ENCODE measurements at regions not wholly inside any gene's neighbourhood (a gene's known extent, or its start where the extent isn't known, plus 50 kb on each side); places are given as distances from the start of the nearest gene placed in this dataset.
"Not testable (repeated sequence)": the region's sequence is repeated elsewhere in the genome, so short reads cannot be mapped to it uniquely, and the experiment has no call there.

- no peaks in the 10 kb centered on the region for H3K9me3 ChIP-seq (ENCODE audit: control insufficient read depth in 1 of 2, low read length in 2 of 2)
- H3K4me1 ChIP-seq (ENCODE audit: control insufficient read depth in 1 of 2, insufficient read depth in 2 of 2, low read length in 2 of 2): peaks cover 0 to 13% of the 10 kb centered on the region in 2 donors
- H3K36me3 ChIP-seq (ENCODE audit: control insufficient read depth in 1 of 2, insufficient read depth in 2 of 2, low read length in 2 of 2): no peaks in the 10 kb centered on the region
- H3K27ac ChIP-seq (ENCODE audit: low read length): no peak overlapping the region
- H3K27me3 ChIP-seq (ENCODE audit: low read depth, low read length): no peaks in the 10 kb centered on the region
- H3K4me3 ChIP-seq (ENCODE audit: low read depth in 1 of 2, low read length in 2 of 2): no peak overlapping the region
Measured at GRCh38 chr6:139964737-139965136, 590.3 kb upstream of the CITED2 start.

GRCh38 chr6:139962654-139963347, 588.4 kb upstream of the CITED2 start:
- peaks cover 0 to 13% of the 10 kb centered on the region in 2 donors for H3K4me1 ChIP-seq (ENCODE audit: control insufficient read depth in 1 of 2, insufficient read depth in 2 of 2, low read length in 2 of 2)
- H3K9me3 ChIP-seq (ENCODE audit: control insufficient read depth in 1 of 2, low read length in 2 of 2): no peaks in the 10 kb centered on the region
- H3K27ac ChIP-seq (ENCODE audit: low read length): no peak overlapping the region

GRCh38 chr6:139961190-139961589, 586.7 kb upstream of the CITED2 start:
- H3K27me3 ChIP-seq (ENCODE audit: low read depth, low read length): no peaks in the 10 kb centered on the region
- no peak overlapping the region for H3K4me3 ChIP-seq (ENCODE audit: low read depth in 1 of 2, low read length in 2 of 2)
- no peaks in the 10 kb centered on the region for H3K36me3 ChIP-seq (ENCODE audit: control insufficient read depth in 1 of 2, insufficient read depth in 2 of 2, low read length in 2 of 2)
- peaks cover 0 to 13% of the 10 kb centered on the region in 2 donors for H3K4me1 ChIP-seq (ENCODE audit: control insufficient read depth in 1 of 2, insufficient read depth in 2 of 2, low read length in 2 of 2)
- no peaks in the 10 kb centered on the region for H3K9me3 ChIP-seq (ENCODE audit: control insufficient read depth in 1 of 2, low read length in 2 of 2)
- no peak overlapping the region for H3K27ac ChIP-seq (ENCODE audit: low read length)

More at GRCh38 chr6:139962654-139963347, 588.4 kb upstream of the CITED2 start:
- no peaks in the 10 kb centered on the region for H3K36me3 ChIP-seq (ENCODE audit: control insufficient read depth in 1 of 2, insufficient read depth in 2 of 2, low read length in 2 of 2)
- H3K27me3 ChIP-seq (ENCODE audit: low read depth, low read length): no peaks in the 10 kb centered on the region
- no peak overlapping the region for H3K4me3 ChIP-seq (ENCODE audit: low read depth in 1 of 2, low read length in 2 of 2)

- no peaks in the 10 kb centered on the region for H3K9me3 ChIP-seq (ENCODE audit: control insufficient read depth in 1 of 2, low read length in 2 of 2)
- H3K36me3 ChIP-seq (ENCODE audit: control insufficient read depth in 1 of 2, insufficient read depth in 2 of 2, low read length in 2 of 2): no peaks in the 10 kb centered on the region
- H3K27me3 ChIP-seq (ENCODE audit: low read depth, low read length): no peaks in the 10 kb centered on the region
- H3K27ac ChIP-seq (ENCODE audit: low read length): no peak overlapping the region
- H3K4me1 ChIP-seq (ENCODE audit: control insufficient read depth in 1 of 2, insufficient read depth in 2 of 2, low read length in 2 of 2): peaks cover 0 to 12% of the 10 kb centered on the region in 2 donors
- no peak overlapping the region for H3K4me3 ChIP-seq (ENCODE audit: low read depth in 1 of 2, low read length in 2 of 2)
Measured at GRCh38 chr6:139960671-139961070, 586.2 kb upstream of the CITED2 start.

GRCh38 chr6:139955366-139956155, 581.1 kb upstream of the CITED2 start:
- peaks cover 0 to 3% of the 10 kb centered on the region in 2 donors for H3K9me3 ChIP-seq (ENCODE audit: control insufficient read depth in 1 of 2, low read length in 2 of 2)
- no peak overlapping the region for H3K4me3 ChIP-seq (ENCODE audit: low read depth in 1 of 2, low read length in 2 of 2)
- no peaks in the 10 kb centered on the region for H3K4me1 ChIP-seq (ENCODE audit: control insufficient read depth in 1 of 2, insufficient read depth in 2 of 2, low read length in 2 of 2)
- H3K27me3 ChIP-seq (ENCODE audit: low read depth, low read length): no peaks in the 10 kb centered on the region
- no peak overlapping the region for H3K27ac ChIP-seq (ENCODE audit: low read length)
- H3K36me3 ChIP-seq (ENCODE audit: control insufficient read depth in 1 of 2, insufficient read depth in 2 of 2, low read length in 2 of 2): no peaks in the 10 kb centered on the region

- Histone ChIP-seq H3K9me3 (ENCODE audit: control insufficient read depth in 1 of 2, low read length in 2 of 2) (peaks cover 0 to 3% of the 10 kb centered on the region in 2 donors), H3K4me3 (ENCODE audit: low read depth in 1 of 2, low read length in 2 of 2) (no peak overlapping the region), H3K27me3 (ENCODE audit: low read depth, low read length) (no peaks in the 10 kb centered on the region), H3K36me3 (ENCODE audit: control insufficient read depth in 1 of 2, insufficient read depth in 2 of 2, low read length in 2 of 2) (no peaks in the 10 kb centered on the region), H3K4me1 (ENCODE audit: control insufficient read depth in 1 of 2, insufficient read depth in 2 of 2, low read length in 2 of 2) (no peaks in the 10 kb centered on the region), H3K27ac (ENCODE audit: low read length) (no peak overlapping the region)
Measured at GRCh38 chr6:139954463-139955071, 580.1 kb upstream of the CITED2 start.

GRCh38 chr6:139953780-139954179, 579.3 kb upstream of the CITED2 start:
- H3K9me3 ChIP-seq (ENCODE audit: control insufficient read depth in 1 of 2, low read length in 2 of 2); H3K27me3 ChIP-seq (ENCODE audit: low read depth, low read length); H3K36me3 ChIP-seq (ENCODE audit: control insufficient read depth in 1 of 2, insufficient read depth in 2 of 2, low read length in 2 of 2); H3K4me3 ChIP-seq (ENCODE audit: low read depth in 1 of 2, low read length in 2 of 2); H3K4me1 ChIP-seq (ENCODE audit: control insufficient read depth in 1 of 2, insufficient read depth in 2 of 2, low read length in 2 of 2); H3K27ac ChIP-seq (ENCODE audit: low read length): not testable (repeated sequence)

- H3K27ac ChIP-seq (ENCODE audit: low read length): no peak overlapping the region
- peaks cover 0 to 3% of the 10 kb centered on the region in 2 donors for H3K9me3 ChIP-seq (ENCODE audit: control insufficient read depth in 1 of 2, low read length in 2 of 2)
- H3K4me3 ChIP-seq (ENCODE audit: low read depth in 1 of 2, low read length in 2 of 2): no peak overlapping the region
- H3K27me3 ChIP-seq (ENCODE audit: low read depth, low read length): no peaks in the 10 kb centered on the region
- H3K36me3 ChIP-seq (ENCODE audit: control insufficient read depth in 1 of 2, insufficient read depth in 2 of 2, low read length in 2 of 2): no peaks in the 10 kb centered on the region
- no peaks in the 10 kb centered on the region for H3K4me1 ChIP-seq (ENCODE audit: control insufficient read depth in 1 of 2, insufficient read depth in 2 of 2, low read length in 2 of 2)
Measured at GRCh38 chr6:139951172-139951571, 576.7 kb upstream of the CITED2 start.

- no peaks in the 10 kb centered on the region for H3K27me3 ChIP-seq (ENCODE audit: low read depth, low read length)
Measured at GRCh38 chr6:139944976-139945375, 570.5 kb upstream of the CITED2 start.

GRCh38 chr6:139944131-139944530, 569.7 kb upstream of the CITED2 start:
- H3K4me1 ChIP-seq (ENCODE audit: control insufficient read depth in 1 of 2, insufficient read depth in 2 of 2, low read length in 2 of 2): no peaks in the 10 kb centered on the region
- no peaks in the 10 kb centered on the region for H3K36me3 ChIP-seq (ENCODE audit: control insufficient read depth in 1 of 2, insufficient read depth in 2 of 2, low read length in 2 of 2)
- no peaks in the 10 kb centered on the region for H3K9me3 ChIP-seq (ENCODE audit: control insufficient read depth in 1 of 2, low read length in 2 of 2)
- no peak overlapping the region for H3K4me3 ChIP-seq (ENCODE audit: low read depth in 1 of 2, low read length in 2 of 2)
- no peaks in the 10 kb centered on the region for H3K27me3 ChIP-seq (ENCODE audit: low read depth, low read length)
- H3K27ac ChIP-seq (ENCODE audit: low read length): no peak overlapping the region

More at GRCh38 chr6:139944976-139945375, 570.5 kb upstream of the CITED2 start:
- H3K36me3 ChIP-seq (ENCODE audit: control insufficient read depth in 1 of 2, insufficient read depth in 2 of 2, low read length in 2 of 2): no peaks in the 10 kb centered on the region
- H3K4me1 ChIP-seq (ENCODE audit: control insufficient read depth in 1 of 2, insufficient read depth in 2 of 2, low read length in 2 of 2): no peaks in the 10 kb centered on the region
- H3K4me3 ChIP-seq (ENCODE audit: low read depth in 1 of 2, low read length in 2 of 2): no peak overlapping the region
- no peaks in the 10 kb centered on the region for H3K9me3 ChIP-seq (ENCODE audit: control insufficient read depth in 1 of 2, low read length in 2 of 2)
- H3K27ac ChIP-seq (ENCODE audit: low read length): no peak overlapping the region

GRCh38 chr6:139943391-139943790, 568.9 kb upstream of the CITED2 start:
- Histone ChIP-seq H3K27me3 (ENCODE audit: low read depth, low read length) (no peaks in the 10 kb centered on the region), H3K27ac (ENCODE audit: low read length) (no peak overlapping the region), H3K9me3 (ENCODE audit: control insufficient read depth in 1 of 2, low read length in 2 of 2) (no peaks in the 10 kb centered on the region), H3K36me3 (ENCODE audit: control insufficient read depth in 1 of 2, insufficient read depth in 2 of 2, low read length in 2 of 2) (no peaks in the 10 kb centered on the region), H3K4me3 (ENCODE audit: low read depth in 1 of 2, low read length in 2 of 2) (no peak overlapping the region), H3K4me1 (ENCODE audit: control insufficient read depth in 1 of 2, insufficient read depth in 2 of 2, low read length in 2 of 2) (no peaks in the 10 kb centered on the region)
